ENCODE measurements at regions not wholly inside any gene's neighbourhood (a gene's known extent, or its start where the extent isn't known, plus 50 kb on each side); places are given as distances from the start of the nearest gene placed in this dataset.

DNA sequence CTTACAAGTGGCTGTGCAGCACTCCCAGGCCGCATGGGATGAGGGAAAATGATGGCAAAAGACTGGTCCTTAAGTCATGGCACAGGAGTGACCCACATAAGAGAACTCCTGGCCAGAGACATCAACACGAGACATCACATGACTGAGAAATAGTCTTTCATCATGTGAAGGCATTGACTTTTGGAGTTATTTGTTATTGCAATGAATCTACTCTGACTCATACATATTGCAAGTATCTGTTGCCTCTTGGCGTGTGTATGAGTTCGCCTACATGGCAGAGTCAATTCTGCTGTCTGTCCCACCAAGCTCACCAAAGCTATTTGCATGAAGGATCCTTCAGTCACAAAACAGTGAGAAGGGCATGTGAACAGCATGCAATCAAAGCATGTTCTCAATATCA lies 59.7 kb upstream of the HABP2 start:
- TF ChIP-seq, protein P1, sequence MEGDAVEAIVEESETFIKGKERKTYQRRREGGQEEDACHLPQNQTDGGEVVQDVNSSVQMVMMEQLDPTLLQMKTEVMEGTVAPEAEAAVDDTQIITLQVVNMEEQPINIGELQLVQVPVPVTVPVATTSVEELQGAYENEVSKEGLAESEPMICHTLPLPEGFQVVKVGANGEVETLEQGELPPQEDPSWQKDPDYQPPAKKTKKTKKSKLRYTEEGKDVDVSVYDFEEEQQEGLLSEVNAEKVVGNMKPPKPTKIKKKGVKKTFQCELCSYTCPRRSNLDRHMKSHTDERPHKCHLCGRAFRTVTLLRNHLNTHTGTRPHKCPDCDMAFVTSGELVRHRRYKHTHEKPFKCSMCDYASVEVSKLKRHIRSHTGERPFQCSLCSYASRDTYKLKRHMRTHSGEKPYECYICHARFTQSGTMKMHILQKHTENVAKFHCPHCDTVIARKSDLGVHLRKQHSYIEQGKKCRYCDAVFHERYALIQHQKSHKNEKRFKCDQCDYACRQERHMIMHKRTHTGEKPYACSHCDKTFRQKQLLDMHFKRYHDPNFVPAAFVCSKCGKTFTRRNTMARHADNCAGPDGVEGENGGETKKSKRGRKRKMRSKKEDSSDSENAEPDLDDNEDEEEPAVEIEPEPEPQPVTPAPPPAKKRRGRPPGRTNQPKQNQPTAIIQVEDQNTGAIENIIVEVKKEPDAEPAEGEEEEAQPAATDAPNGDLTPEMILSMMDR (conservative IDR thresholded peaks at IDR 0.05; ENCODE audit: low read depth in 2 of 2), result no peak
- TF ChIP-seq EZH2 (IDR thresholded peaks at IDR 0.05; ENCODE audit: low read depth, unreplicated experiment) (no peak), REST (IDR thresholded peaks at IDR 0.05; ENCODE audit: unreplicated experiment) (no peak), CREB1 (CRISPR knock-in tag; IDR thresholded peaks at IDR 0.05; ENCODE audit: low read depth) (no peak), EZH2phosphoT487 (IDR thresholded peaks at IDR 0.05; ENCODE audit: unreplicated experiment) (no peak), POLR2AphosphoS5 (IDR thresholded peaks at IDR 0.05; ENCODE audit: low read depth) (no peak), ZNF114 (CRISPR knock-in tag; IDR thresholded peaks at IDR 0.05) (no peak)
